GM21360 (cell line): ENCODE measurements at regions not wholly inside any gene's neighbourhood (a gene's known extent, or its start where the extent isn't known, plus 50 kb on each side); places are given as distances from the start of the nearest gene placed in this dataset.
"Not testable (repeated sequence)": the region's sequence is repeated elsewhere in the genome, so short reads cannot be mapped to it uniquely, and the experiment has no call there.

Source experiments
- ATAC-seq: cut with Tn5 transposase; IDR thresholded peaks from one replicate; pipeline ENCODE4 v1.9.1; 2021; ENCODE audit warnings: mild to moderate bottlenecking, moderate library complexity; ENCODE audit not compliant: unreplicated experiment

DNA sequence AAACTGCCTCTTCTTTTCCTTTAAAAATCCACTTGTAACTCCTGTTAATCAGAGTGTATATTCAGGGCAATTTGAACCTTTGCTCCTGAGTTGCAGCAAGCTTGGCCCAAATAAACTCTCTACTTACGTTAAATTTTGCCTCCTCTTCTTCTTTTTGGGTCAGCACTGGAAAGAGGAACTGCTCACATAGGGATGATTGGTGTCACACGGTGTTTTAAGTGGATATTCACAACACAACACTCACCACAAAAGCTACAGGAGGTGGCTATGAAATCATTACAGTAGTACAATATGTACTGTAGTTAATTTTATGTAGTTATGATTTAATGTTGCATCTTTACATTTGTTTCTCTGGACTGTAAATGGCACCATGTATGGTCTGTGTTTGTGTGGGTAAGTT, 96.8 kb upstream of the DOCK9 start:
- ATAC-seq: no peak

DNA sequence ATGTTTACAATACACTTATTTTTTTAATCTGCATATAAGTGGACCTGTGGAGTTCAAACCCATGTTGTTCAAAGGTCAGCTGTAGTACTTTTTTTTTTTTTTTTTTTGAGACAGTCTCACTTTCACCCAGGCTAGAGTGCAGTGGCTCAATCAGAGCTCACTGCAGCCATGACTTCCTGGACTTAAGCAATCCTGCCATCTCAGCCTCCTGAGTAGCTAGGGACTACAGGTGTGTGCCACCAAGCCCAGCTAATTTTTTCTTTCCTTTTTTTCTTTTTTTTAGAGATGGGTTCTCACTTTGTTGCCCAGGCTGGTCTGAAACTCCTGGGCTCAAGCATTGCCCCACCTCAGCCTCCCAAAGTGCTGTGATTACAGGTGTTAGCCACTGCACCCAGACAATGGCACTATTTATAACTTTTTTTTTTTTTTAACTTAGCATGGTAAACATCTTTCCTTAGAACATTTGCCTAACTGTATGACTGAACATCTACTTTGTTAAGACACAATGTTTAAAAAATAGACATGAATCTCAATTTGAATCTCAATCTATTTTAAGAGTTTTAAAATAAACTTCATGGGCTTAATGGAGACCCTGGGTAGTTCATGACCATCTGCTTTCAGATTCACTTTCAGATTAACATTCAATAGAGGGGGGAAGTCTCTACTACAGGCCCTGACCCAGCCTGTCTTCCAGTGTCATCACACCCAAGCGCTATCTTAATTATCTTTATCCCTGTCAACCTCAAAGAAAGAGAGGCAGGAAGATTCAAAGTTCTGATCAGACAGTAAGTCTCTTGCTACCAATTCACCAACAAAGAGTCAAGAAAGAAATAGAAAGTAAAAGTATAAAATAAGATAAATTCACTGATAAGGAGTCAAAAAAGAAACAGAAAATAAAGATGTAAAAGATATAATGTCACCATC, 97.7 kb upstream of the DOCK9 start:
- peak; percentile 94 for ATAC-seq

DNA sequence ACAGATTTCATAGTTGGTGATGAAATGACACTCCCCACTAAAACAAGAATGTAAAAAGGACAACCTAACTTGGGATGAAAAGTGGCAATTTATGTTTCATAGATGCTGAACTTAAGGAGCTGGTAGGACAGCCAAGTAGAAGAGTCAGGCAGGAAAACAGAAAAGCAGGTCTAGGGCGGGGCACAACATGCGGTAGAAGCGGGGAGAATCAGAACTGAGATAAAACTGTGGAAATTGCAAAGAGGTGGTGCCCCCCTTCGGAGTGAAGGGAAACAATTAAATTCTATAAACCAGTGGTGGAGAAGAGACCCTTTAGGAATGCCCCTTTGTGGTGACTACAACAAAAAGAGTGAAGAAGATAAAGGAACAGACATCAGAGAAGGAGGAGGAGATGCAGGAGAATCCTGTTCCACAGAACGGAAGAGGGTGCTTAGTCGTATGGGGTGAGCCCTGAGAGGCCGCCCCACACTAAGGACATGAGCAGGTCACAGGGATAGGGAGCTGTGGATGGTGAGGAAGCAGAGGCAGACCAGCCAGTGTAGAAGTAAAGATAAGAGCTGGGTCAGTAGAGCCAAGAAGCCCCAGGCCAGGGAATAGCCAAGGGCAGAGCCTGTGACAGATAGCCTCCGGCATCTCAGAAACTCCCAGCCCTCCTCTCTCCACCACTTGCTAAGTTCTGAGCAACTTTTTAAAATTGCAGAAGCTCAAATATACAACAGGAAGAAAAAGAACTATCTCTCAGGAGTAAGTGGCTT, 100.3 kb upstream of the DOCK9 start:
- no peak for ATAC-seq

DNA sequence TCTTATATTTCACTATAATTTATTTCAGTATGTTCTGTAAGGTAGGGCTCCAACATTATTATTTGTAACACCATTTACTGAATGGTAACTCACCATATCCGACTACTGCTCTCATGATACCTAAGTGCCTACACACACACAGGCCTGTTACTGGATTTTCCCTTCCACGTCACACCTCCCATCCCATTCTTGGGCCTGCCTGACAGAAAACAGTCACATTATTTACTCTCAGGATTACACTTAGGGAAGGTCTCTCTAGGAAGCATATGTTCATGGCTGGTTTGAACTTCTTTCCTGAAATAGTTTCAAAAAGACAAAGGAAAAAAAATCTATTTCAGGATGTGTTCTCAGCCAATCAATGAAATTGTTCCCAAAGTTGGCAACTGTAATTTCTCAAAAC, 102.3 kb upstream of the DOCK9 start:
- ATAC-seq: no peak

DNA sequence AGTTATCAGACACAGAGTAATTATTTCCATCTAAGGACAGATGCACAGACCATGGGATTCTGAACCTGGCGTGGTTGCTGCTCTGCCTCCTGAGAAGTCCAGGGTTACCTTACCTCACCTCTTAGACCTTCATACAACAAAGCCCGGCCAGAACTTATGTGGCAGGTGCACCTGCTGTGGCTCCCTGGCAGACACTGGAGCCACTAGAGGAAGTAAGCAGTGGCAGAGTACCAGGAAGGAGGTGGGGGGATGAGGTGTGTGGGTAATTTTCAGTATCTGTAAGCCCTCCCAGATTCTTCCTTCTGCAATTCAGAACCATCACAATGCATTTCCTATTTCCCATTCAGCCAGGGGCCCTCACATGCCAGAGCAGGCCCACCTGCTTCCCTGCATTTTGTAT, 106.1 kb upstream of the DOCK9 start:
- ATAC-seq: no peak

DNA sequence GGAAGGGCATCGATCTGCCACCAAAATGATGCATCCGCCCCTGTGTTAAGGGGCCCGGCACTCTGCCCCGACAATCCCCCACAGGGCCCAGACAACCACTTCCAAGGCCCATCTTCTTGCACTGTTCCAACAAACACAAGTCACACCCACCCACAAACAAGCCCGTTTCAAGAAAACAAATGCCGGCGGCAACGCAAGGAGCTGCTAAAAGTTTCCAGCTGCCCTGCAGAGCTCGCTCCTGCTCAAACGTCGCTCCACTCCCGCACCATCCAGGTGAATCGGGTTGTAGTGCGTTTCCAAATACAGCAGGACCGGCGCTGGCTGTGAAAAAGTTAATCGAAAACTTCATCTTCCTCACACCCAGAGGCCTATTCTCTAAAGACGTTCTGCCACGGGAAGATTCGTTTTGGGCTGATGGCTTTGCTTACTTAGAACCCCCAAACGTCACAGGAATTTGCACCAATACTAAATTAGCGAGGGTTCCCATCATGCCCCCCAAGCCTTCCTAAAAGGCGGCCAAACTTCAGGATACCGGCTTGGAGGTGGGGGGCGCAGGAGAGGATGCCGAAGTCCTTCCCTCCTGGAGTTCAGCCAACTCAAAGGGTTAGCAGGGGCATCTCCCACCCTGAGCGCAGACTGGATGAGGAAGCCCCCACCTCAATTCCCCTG, 107.4 kb upstream of the DOCK9 start:
- ATAC-seq: no peak

DNA sequence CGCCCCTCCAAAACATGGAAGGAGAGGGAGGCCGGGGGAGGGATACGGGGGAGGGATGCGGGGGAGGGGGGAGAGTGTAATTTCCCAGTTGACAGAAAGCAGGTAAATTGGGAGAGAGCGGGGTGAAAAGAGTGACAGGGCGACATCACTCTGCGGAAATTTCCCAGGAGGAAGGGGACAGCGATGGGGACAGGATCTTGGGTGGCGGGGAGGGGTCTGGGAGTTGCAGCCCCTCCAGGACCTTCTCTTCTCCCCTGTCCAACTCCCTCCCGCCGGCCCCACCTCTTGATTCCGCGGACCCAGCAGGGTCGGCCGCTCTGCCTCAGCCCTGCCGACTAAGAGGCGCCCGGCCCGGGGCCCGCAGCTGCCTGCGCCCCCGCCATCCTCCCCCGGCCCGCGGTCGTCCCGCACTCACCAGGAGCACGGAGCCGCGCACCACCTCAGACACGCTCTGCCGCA, 108.0 kb upstream of the DOCK9 start:
- ATAC-seq: no peak

DNA sequence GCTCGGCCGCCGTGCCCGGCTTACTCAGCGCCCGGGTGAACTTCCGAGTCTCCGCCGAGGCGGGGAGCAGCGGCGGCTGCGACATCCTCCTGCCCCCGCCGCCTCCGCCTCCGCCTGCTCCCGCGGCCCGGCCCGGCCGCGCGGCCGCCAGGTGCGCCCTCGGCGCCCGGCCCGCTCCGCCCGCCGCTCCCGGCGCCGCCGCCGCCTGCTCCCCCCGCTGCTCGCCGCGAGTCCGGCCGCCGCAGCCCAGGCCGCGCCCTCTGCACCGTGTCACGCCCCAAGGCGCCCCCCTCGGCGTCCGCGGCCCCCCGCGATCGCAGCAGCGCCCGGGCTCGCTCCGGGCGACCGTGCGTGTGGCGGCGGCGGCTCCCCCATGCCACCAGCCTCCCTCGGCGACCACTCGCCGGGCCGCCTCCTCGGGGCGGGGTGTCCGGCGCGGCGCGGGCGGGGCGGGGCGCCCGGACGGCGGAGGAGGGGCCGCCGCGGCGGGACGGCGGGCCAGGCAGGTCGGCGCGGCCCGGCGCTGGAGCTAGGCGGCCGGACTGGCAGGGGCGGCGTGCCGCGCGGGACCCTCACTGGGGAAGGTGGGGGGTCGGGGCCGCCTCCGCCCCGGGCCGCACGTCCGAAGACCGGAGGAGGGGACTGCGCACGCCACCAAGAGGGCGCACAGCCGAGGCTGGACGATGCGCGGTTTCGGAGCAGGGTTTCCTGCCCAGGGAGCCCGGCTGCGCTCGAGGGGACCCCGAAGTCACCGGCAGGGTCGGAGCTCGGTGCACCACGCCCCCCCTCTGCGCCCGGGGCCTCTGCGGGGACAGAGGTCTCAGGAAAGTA, 108.6 kb upstream of the DOCK9 start:
- peak; percentile 39 for ATAC-seq

DNA sequence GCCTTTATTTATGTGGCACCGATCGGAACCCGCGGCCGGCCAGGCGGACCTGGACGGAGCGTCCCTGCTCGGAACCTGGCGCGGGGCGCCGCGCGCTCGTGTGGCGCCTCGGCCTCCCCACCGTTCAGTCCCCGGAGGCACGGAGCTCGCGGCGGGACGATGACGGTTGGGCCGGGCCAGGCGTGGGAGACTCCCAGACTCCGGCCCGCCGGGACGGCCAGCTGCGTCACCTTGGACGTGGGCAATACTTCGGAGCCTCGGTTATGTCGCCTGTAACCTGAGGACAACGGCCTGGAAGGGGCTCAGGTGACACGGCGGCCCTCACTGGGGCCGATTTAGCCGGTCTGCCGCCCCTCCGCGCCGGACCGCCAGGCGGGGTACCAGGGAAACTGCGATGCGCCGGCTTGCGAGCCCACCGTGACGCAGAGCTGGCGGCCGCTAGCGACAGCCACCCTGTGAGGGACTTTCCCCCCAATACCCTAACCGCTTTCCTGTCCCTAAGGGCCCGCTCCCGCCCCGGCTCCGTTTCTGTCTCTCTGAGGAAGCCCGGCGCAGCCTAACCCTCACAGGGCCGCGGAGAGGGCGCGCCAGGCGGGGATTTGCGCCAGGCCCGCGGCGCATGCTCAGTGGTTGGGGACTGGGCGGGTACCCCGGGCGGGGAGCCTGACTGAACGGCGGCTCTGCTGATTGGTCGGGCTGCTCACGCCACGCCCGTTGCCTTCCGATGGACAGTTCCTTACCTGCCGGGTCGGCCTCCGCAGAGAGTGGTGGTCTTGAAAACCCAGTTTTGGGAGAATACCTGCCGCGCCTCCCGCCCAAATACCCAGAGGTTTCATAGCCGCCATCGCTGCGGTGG, 109.5 kb upstream of the DOCK9 start:
- ATAC-seq: peak; percentile 67

DNA sequence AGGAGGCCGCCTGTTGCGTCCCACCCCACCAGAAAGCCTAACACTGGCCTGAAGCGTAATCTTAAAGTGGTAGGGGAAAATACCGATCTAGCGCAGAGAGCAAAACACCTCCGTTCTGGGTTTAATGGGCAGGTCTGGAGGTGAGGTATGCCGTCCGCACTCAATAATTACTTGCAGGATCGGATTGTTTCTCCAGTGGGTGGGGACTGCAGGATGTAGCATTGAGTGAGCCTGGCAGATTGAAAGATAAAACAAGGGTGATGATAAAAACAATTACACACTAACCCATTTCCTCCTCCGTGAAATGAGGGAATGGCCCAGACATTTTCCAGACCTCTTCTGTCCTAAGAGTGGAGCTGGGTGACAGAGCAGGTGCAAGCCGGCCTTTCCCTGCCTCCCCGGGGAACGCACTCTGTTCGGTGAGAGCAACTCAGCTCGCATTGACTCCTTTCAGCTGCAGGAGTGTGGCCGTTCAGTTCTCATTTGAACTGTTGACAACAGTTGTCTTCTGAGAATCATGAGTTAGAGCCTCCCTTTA, 110.2 kb upstream of the DOCK9 start:
- ATAC-seq: peak; percentile 15

DNA sequence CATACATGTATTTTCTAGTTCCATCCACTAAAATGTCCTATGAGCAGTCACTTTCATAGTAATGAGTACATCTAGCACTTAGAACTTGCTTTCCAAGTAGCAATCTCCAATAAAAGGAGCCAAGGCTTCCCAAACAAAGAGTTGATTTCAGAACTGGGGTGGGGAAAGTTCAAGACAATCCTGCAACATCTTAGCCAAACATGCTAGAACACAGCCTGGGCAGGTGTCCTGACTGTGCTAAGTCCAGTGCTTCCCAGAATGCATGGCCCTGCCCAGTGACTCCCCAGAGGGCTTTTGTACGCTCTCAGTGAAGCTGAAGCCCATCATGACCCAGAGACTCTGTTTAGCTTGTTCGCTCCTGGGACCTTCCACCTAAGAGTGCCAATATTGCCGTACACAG, 106.7 kb upstream of the UBAC2 start:
- no peak for ATAC-seq

DNA sequence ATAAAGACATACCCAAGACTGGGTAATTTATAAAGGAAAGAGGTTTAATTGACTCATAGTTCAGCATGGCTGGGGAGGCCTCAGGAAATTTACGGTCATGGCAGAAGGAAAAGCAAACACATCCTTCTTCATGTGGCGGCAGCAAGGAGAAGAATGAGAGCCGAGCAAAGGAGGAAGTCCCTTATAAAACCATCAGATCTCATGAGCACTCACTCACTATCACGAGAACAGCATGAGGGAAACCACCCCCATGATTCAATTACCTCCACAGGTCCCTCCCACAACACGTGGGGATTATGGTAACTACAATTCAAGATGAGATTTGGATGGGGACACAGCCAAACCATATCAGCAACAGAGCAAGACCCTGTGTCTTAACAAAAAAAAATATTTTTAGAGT, 98.8 kb upstream of the UBAC2 start:
- ATAC-seq: not testable (repeated sequence)

DNA sequence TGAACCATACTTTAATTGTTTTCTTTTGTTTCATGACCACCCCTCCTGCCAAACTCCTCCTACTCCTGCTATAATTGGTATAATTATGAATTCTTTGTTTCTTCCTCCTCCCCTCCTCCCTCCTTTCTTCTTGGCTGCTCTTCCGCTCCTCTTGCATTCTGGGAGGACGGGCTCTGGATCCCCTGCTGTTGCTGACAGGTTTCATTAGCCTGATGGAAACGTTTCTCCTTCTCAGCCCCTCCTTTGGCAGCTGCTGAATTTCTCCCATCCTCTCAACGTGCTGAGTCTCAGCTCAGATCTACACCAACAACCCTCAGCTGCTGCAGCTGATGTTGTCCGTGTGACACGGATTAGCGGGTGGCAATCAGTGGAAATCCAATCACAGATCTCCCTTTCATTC, 97.1 kb upstream of the UBAC2 start:
- ATAC-seq: no peak

DNA sequence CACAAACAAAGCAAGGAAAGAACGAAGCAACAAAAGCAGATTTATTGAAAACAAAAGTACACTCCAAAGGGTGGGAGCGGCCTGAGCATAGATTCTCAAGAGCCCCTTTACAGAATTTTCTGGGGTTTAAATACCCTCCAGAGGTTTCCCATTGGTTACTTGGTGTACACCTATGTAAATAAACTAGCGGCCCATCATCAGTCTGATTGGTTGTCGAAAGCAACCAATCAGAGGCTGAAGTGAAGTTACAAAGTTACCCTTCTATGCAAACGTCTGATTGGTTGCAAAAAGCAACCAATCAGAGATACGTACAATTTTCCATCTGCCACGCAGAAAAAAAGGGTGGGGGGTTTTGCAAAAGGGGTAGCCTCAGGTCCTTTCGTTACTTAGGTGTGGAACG, 96.3 kb upstream of the UBAC2 start:
- ATAC-seq: no peak

DNA sequence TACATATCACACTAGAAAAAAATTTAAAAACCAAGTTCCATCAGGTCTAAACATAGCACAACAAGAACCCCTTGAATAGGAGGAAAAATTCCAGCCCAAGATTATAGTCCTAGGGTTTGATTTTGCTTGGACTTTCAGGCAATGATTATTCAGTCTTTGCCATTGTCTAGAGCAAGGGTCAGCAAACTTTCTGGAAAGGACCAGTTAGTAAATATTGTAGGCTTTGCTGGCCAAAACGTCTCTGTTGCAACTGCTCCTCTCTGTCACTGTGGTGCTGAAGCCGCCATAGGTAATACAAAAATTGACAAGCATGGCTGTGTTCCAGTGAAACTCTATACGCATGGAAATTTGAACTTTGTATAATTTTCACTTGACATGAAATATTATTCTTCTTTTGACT, 95.5 kb upstream of the UBAC2 start:
- ATAC-seq: no peak

DNA sequence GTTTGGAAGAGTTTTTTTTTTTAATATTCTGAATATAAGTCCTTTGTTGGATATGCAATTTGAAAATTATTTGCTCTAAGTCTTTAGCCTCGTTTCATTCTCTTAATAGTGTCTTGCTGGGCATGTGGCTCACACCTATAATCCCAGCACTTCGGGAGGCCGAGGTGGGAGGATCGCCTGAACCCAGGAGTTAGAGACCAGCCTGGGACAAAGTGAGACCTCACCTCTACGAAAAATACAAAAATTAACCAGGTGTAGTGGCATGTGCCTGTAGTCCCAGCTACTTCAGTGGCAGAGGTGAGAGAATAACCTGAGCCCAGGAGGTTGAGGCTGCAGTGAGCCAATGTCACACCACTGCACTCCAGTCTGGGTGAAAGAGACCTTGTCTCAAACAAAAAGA, 87.3 kb upstream of the UBAC2 start:
- ATAC-seq: no peak

DNA sequence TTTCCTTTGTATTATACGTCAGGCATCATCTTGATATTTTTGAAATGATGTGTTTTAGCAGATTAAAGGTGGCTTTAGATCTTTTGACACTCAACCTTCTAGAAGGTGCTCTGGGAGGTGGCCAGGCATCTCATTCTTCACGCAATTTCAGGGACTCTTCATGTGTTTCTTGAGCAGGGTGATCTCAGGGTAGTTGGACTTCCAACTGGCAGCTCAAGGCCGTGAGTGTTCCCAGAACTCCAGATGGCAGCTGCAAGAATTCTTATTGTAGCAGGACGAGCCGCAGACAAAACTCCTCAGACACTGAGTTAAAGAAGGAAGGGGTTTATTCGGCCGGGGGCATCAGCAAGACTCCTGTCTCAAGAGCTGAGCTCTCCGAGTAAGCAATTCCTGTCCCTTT, 82.5 kb upstream of the UBAC2 start:
- ATAC-seq: no peak

DNA sequence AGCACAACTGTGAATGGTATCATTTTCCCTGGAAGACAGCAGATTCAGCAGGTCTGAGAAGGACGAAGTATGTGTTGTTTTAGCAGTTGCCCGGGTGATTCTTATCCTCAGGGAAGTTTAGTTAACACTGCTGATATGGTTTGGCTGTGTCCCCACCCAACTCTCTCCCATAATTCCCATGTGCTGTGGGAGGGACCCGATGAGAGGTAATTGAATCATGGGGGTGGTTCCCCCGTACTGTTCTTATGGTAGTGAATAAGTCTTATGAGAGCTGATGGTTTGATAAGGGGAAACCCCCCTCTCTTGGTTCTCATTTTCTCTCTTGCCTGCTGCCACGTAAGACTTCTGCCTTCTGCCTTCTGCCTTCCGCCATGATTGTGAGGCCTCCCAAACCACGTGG, 81.0 kb upstream of the UBAC2 start:
- ATAC-seq: no peak

DNA sequence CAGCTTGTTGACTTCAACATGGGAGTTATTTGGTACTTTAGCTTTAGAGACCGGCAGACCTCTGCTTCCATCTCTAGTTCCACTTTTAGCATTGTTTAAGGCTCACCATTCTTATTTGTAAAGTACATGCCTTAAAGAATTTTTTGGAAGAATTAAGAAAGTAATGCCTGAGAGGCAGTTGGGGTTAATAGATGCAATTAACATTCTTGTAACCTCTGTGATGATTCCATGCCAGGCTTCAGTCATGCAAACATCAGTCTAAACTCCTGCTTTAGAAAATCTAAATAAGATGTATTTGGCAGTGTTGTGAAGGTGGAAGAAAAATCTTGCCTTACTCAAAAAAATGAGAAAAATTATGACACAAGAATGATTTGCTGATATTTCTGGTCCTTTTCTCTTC, 79.9 kb upstream of the UBAC2 start:
- no peak for ATAC-seq

DNA sequence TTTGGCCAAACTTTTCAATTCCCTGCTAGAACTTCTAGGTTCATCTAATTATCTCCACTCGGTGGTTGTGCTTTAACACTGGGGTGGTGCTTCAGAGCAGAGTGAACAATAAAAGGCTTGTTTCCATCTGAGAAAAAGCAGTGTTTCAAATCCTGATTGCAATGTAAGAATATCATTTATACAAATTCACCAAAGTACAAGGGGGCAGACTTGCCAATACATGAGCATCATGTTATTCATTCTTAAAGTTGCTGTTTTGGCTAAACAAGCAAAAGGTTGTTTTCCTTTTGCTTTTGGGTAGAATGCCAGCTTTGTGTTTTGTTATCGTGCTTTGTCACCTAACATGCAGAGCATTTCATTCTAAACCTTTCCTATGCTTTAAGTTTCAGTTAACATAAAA, 78.5 kb upstream of the UBAC2 start:
- ATAC-seq: no peak
